Keratinocyte (primary cell): ENCODE measurements at regions not wholly inside any gene's neighbourhood (a gene's known extent, or its start where the extent isn't known, plus 50 kb on each side); places are given as distances from the start of the nearest gene placed in this dataset.

ENCODE experiments used
- DNase-seq: peaks from one replicate; pipeline ENCODE4 v3.0.0-alpha.2; 2011; ENCODE audit warnings: low read depth, missing footprints, low spot score
- FAIRE-seq: peaks from 2 replicates; lab custom pipeline; 2011; peaks lifted over from hg19 to GRCh38; lab: Jason Lieb, UNC
- H2AFZ ChIP-seq: 2 replicates; pipeline ENCODE4 v1.6.0; 2012; ENCODE audit warnings: low read length, control low read depth, inconsistent platforms; ENCODE audit not compliant: control insufficient read depth
- H3K27ac ChIP-seq: 2 replicates; pipeline ENCODE4 v1.5.1; 2011; ENCODE audit warnings: low read length; ENCODE audit not compliant: control insufficient read depth, insufficient read depth
- H3K27me3 ChIP-seq: 3 replicates; pipeline ENCODE4 v1.6.0; 2011; ENCODE audit warnings: low read length; ENCODE audit not compliant: control insufficient read depth, insufficient read depth; ENCODE audit errors: extremely low read depth
- H3K36me3 ChIP-seq, 2 experiments: 2 replicates in 1 of 2; 3 replicates in 1 of 2; pipeline ENCODE4 v1.5.1; 2011; ENCODE audit warnings: low read length in 2 of 2, mild to moderate bottlenecking in 1 of 2; ENCODE audit not compliant: control insufficient read depth in 2 of 2, insufficient read depth in 2 of 2; ENCODE audit errors: extremely low read depth in 1 of 2
- H3K4me1 ChIP-seq: 3 replicates; pipeline ENCODE4 v1.5.1; 2011; ENCODE audit warnings: low read length; ENCODE audit not compliant: control insufficient read depth, insufficient read depth; ENCODE audit errors: extremely low read depth
- H3K4me2 ChIP-seq: 3 replicates; pipeline ENCODE4 v1.6.0; 2011; ENCODE audit warnings: low read depth, low read length; ENCODE audit not compliant: control insufficient read depth, insufficient read depth; ENCODE audit errors: extremely low read depth
- H3K4me3 ChIP-seq, 3 experiments: fragments of 200-600 bp in 1 of 3; sonication (generic) in 1 of 3; 2 replicates in 2 of 3; 3 replicates in 1 of 3; pipeline ENCODE4 v1.5.1; 2011 to 2016; ENCODE audit warnings: low read length in 3 of 3, mild to moderate bottlenecking in 3 of 3, control low read depth in 2 of 3, inconsistent platforms in 1 of 3, low read depth in 1 of 3, mixed read lengths in 1 of 3, mixed run types in 1 of 3, moderate library complexity in 1 of 3; ENCODE audit not compliant: control insufficient read depth in 2 of 3, insufficient read depth in 2 of 3; ENCODE audit errors: extremely low read depth in 1 of 3
- H3K79me2 ChIP-seq: 2 replicates; pipeline ENCODE4 v1.6.0; 2012; ENCODE audit warnings: low read length; ENCODE audit not compliant: control insufficient read depth, insufficient read depth
- H3K9ac ChIP-seq: 3 replicates; pipeline ENCODE4 v1.6.0; 2011; ENCODE audit warnings: low read length; ENCODE audit not compliant: control insufficient read depth, insufficient read depth; ENCODE audit errors: extremely low read depth
- H3K9me1 ChIP-seq: 3 replicates; pipeline ENCODE4 v1.6.0; 2011; ENCODE audit warnings: low read length; ENCODE audit not compliant: control insufficient read depth, insufficient read depth; ENCODE audit errors: extremely low read depth
- H3K9me3 ChIP-seq: 2 replicates; pipeline ENCODE4 v1.5.1; 2012; ENCODE audit warnings: low read depth, low read length; ENCODE audit not compliant: control insufficient read depth
- H4K20me1 ChIP-seq: 3 replicates; pipeline ENCODE4 v1.6.0; 2011; ENCODE audit warnings: low read length; ENCODE audit not compliant: control insufficient read depth, insufficient read depth; ENCODE audit errors: extremely low read depth
- EZH2 ChIP-seq: IDR thresholded peaks from one replicate; pipeline ENCODE4 v1.6.1; 2012; ENCODE audit warnings: inconsistent platforms, mild to moderate bottlenecking, low read length, moderate library complexity
- dilution Hi-C: fragments of 300-500 bp; cut with MboI; formaldehyde crosslinking; loops from one replicate; pipeline ENCODE4 v1.7.0; 2020; ENCODE audit warnings: low sequenced_read_pairs; ENCODE audit not compliant: extremely low pct_ligation_motif_present
- TF ChIP-seq, protein P1 (sequence below), 3 experiments: IDR thresholded peaks in 1 of 3; conservative IDR thresholded peaks in 1 of 3; optimal IDR thresholded peaks in 1 of 3; 2 replicates in 2 of 3; 3 replicates in 1 of 3; pipeline versions ENCODE3 to v1.5.1; 2011; ENCODE audit warnings: low read length in 3 of 3, mild to moderate bottlenecking in 3 of 3, moderate library complexity in 2 of 3, control low read depth in 1 of 3, inconsistent platforms in 1 of 3; ENCODE audit not compliant: insufficient read depth in 2 of 3; ENCODE audit errors: extremely low read depth in 1 of 3

DNA sequence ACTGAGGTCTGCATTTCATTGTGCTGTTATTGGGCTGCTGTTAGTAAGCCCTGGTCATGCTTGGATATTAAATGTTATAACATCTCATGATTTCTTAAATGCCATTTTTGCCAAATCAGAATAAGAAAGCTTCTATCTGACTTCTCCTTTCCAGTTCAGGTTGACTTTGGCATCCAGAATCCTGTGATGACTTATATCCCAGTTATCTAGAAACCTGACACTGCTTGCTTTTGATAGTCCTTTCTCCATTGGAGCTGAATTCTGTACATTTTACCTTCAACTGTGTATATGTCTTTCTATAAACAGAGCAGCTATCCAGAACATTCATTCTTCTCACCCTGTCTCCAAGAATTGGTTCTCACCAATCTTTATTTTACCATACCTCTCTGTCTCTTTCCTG is 257.7 kb upstream of the GNPDA2 start:
- H3K4me3 ChIP-seq: no peak overlapping the region
- FAIRE-seq: no peak
- TF ChIP-seq EZH2: no peak
- TF ChIP-seq, protein P1, sequence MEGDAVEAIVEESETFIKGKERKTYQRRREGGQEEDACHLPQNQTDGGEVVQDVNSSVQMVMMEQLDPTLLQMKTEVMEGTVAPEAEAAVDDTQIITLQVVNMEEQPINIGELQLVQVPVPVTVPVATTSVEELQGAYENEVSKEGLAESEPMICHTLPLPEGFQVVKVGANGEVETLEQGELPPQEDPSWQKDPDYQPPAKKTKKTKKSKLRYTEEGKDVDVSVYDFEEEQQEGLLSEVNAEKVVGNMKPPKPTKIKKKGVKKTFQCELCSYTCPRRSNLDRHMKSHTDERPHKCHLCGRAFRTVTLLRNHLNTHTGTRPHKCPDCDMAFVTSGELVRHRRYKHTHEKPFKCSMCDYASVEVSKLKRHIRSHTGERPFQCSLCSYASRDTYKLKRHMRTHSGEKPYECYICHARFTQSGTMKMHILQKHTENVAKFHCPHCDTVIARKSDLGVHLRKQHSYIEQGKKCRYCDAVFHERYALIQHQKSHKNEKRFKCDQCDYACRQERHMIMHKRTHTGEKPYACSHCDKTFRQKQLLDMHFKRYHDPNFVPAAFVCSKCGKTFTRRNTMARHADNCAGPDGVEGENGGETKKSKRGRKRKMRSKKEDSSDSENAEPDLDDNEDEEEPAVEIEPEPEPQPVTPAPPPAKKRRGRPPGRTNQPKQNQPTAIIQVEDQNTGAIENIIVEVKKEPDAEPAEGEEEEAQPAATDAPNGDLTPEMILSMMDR (optimal IDR thresholded peaks at IDR 0.05 in 1 of 3, IDR thresholded peaks at IDR 0.05 in 1 of 3, conservative IDR thresholded peaks at IDR 0.05 in 1 of 3; ENCODE audit: extremely low read depth in 1 of 3, insufficient read depth in 2 of 3, low read length in 3 of 3): no peak
- no peak overlapping the region for H3K27ac ChIP-seq
- dilution Hi-C loops: no loop called here
- no peaks in the 10 kb centered on the region for H4K20me1 ChIP-seq
- H3K9ac ChIP-seq: no peak overlapping the region
- H3K9me3 ChIP-seq: no peaks in the 10 kb centered on the region
- H3K4me1 ChIP-seq: no peaks in the 10 kb centered on the region
- H2AFZ ChIP-seq: no peak overlapping the region
- H3K79me2 ChIP-seq: no peaks in the 10 kb centered on the region
- no peaks in the 10 kb centered on the region for H3K27me3 ChIP-seq
- no peak for DNase-seq
- no peaks in the 10 kb centered on the region for H3K36me3 ChIP-seq
- H3K4me2 ChIP-seq: no peak overlapping the region
- no peaks in the 10 kb centered on the region for H3K9me1 ChIP-seq

DNA sequence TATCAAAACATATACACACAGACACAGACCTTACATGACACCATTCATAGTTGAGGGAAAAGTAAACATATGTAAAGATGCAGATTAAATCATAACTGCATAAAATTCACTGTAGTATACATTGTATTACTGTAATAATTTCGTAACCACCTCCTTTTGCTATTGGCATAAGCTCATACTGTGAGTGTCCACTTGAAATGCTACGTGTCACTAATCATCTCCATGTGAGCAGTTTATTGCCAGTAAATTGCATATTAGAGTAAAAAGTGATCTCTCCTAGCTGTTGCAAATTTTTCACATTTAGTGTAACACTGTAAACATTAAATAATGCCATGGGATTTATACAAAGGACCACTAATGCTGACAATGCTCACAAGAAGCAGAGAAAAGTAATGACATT is 256.7 kb upstream of the GNPDA2 start:
- Histone ChIP-seq H2AFZ (no peak overlapping the region), H3K79me2 (no peaks in the 10 kb centered on the region), H3K27me3 (no peaks in the 10 kb centered on the region), H3K9ac (no peak overlapping the region), H3K9me1 (no peaks in the 10 kb centered on the region), H3K4me1 (no peaks in the 10 kb centered on the region), H3K4me3 (no peak overlapping the region), H3K27ac (no peak overlapping the region), H3K4me2 (no peak overlapping the region), H3K36me3 (no peaks in the 10 kb centered on the region), H4K20me1 (no peaks in the 10 kb centered on the region), H3K9me3 (no peaks in the 10 kb centered on the region)
- TF ChIP-seq EZH2: no peak
- TF ChIP-seq, protein P1 (optimal IDR thresholded peaks at IDR 0.05 in 1 of 3, IDR thresholded peaks at IDR 0.05 in 1 of 3, conservative IDR thresholded peaks at IDR 0.05 in 1 of 3; ENCODE audit: extremely low read depth in 1 of 3, insufficient read depth in 2 of 3, low read length in 3 of 3): no peak
- no peak for DNase-seq
- no peak for FAIRE-seq
- dilution Hi-C loops: no loop called here
